Transverse colon (tissue), 4 donors: ENCODE measurements at regions not wholly inside any gene's neighbourhood (a gene's known extent, or its start where the extent isn't known, plus 50 kb on each side); places are given as distances from the start of the nearest gene placed in this dataset.

ENCODE experiments used
- DNase-seq: peaks from one replicate; pipeline ENCODE4 v3.0.0-alpha.2; 2019
- H3K27ac ChIP-seq, 4 donors: fragments of 200-600 bp; sonication (generic); 2 replicates each; pipeline ENCODE4 v1.5.1; 2016 to 2018; ENCODE audit warnings: inconsistent platforms in 4 of 4
- H3K27me3 ChIP-seq: fragments of 200-600 bp; sonication (generic); 2 replicates; pipeline ENCODE4 v1.5.1; 2017; ENCODE audit warnings: inconsistent platforms
- H3K36me3 ChIP-seq, 4 donors: fragments of 200-600 bp; sonication (generic); 2 replicates each; pipeline ENCODE4 v1.5.1; 2017 to 2019; ENCODE audit warnings: inconsistent platforms in 4 of 4
- H3K4me1 ChIP-seq, 4 donors: fragments of 200-600 bp; sonication (generic); 2 replicates each; pipeline ENCODE4 v1.5.1; 2017 to 2020; ENCODE audit warnings: inconsistent platforms in 4 of 4
- H3K4me3 ChIP-seq, 4 donors: fragments of 200-600 bp; sonication (generic); 1 replicate in 1 of 4; 2 replicates in 3 of 4; pipeline versions ENCODE4 v1.5.1 to v1.6.1; 2017 to 2019; ENCODE audit warnings: inconsistent platforms in 4 of 4
- H3K9me3 ChIP-seq, 2 donors: fragments of 200-600 bp; sonication (generic); 2 replicates each; pipeline ENCODE4 v1.5.1; 2017 to 2019; ENCODE audit warnings: inconsistent platforms in 2 of 2
- EP300 ChIP-seq: sonication (generic); formaldehyde crosslinking; IDR thresholded peaks from one replicate; pipeline ENCODE4 v1.6.1; 2017; ENCODE audit warnings: antibody characterized with exemption, low read depth
- POLR2A ChIP-seq: fragments of 450-650 bp; IDR thresholded peaks from one replicate; pipeline ENCODE4 v1.6.1; 2016; ENCODE audit warnings: antibody characterized with exemption, mild to moderate bottlenecking, moderate library complexity
- POLR2AphosphoS5 ChIP-seq, 3 donors: sonication (generic); formaldehyde crosslinking; IDR thresholded peaks; one replicate each; pipeline ENCODE4 v1.6.1; 2016; ENCODE audit warnings: antibody characterized with exemption in 3 of 3
- WGBS, 2 donors: methylation state at CpG; one replicate each; pipeline ENCODE4 v1.1.5; 2018; ENCODE audit warnings: low coverage in 1 of 2; 5-methylcytosine and 5-hydroxymethylcytosine counted together
- in situ Hi-C, 4 donors: fragments of 200-750 bp; cut with MboI; loops; one replicate each; pipeline versions ENCODE4 v1.15.0 to v1.15.1; 2017; ENCODE audit warnings: low sequenced_read_pairs in 3 of 4, low pct_ligation_motif_present in 1 of 4, low pct_unique_long_range_greater_than_20kb in 1 of 4
- intact Hi-C: fragments of 100-400 bp; cut with DNase I; formaldehyde crosslinking; loops from one replicate; pipeline ENCODE4 v1.15.1; 2023; ENCODE audit warnings: low total_unique reads
- TF ChIP-seq, protein P1 (sequence below), 5 experiments: fragments of 200-600 bp in 3 of 5; fragments of 450-650 bp in 2 of 5; sonication (generic) in 3 of 5; IDR thresholded peaks; 1 replicate in 2 of 5; 2 replicates in 3 of 5; pipeline ENCODE4 v1.5.1; 2016 to 2017; ENCODE audit warnings: antibody characterized with exemption in 5 of 5, inconsistent platforms in 3 of 5, mild to moderate bottlenecking in 2 of 5, moderate library complexity in 1 of 5

DNA sequence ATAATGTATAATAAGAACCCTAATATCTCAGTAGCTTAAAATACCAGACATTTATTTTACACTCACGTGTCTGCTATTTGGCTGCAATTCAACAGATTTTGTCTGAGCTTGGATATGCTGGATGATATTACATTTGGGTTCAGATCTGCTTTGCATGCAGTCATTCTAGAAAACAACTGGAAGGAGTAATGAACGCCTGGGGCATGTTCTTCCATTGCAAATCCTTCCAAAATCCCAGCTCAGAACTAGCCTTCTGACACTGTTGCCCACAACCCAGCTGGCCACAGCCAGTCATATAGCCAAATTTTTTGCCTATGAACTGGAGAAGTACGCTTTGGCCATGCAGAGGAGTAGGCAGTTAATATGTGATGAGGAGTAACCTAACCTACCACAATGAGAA is 597.8 kb upstream of the VRK2 start:
- TF ChIP-seq POLR2AphosphoS5 (IDR thresholded peaks at IDR 0.05) (no peak), EP300 (no peak)
- Histone ChIP-seq H3K4me1 (no peaks in the 10 kb centered on the region), H3K27ac (no peak overlapping the region), H3K36me3 (no peaks in the 10 kb centered on the region), H3K4me3 (no peak overlapping the region), H3K27me3 (no peaks in the 10 kb centered on the region), H3K9me3 (no peaks in the 10 kb centered on the region)
- in situ Hi-C loops (no loop called here), intact Hi-C loops (no loop called here)
- no peak for DNase-seq
- 50 to 58% methylated on average over 3 of the region's 3 CpGs for WGBS, 2 donors

DNA sequence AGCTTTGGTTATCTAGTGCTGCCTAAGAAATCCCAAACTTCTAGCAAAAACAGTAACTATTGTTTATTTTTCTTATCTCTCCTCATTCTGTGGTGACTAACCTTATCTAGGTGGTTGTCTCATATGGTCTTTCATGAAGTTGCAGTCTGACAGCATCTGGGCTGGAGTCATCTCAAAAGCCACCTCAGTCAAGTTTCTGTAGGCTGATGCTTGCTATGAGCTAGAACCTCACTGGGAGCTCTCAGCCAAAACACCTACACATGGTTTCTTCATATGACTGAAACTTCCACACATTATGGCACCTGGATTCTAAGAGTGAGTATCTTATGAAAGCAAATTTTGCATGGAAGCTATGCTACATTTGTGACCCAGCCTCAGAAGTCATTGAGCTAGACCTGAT is 596.4 kb upstream of the VRK2 start:
- Histone ChIP-seq H3K27ac (no peak overlapping the region), H3K9me3 (no peaks in the 10 kb centered on the region), H3K27me3 (no peaks in the 10 kb centered on the region), H3K4me3 (no peak overlapping the region), H3K4me1 (no peaks in the 10 kb centered on the region), H3K36me3 (no peaks in the 10 kb centered on the region)
- intact Hi-C loops (no loop called here), in situ Hi-C loops (no loop called here)
- TF ChIP-seq, protein P1, sequence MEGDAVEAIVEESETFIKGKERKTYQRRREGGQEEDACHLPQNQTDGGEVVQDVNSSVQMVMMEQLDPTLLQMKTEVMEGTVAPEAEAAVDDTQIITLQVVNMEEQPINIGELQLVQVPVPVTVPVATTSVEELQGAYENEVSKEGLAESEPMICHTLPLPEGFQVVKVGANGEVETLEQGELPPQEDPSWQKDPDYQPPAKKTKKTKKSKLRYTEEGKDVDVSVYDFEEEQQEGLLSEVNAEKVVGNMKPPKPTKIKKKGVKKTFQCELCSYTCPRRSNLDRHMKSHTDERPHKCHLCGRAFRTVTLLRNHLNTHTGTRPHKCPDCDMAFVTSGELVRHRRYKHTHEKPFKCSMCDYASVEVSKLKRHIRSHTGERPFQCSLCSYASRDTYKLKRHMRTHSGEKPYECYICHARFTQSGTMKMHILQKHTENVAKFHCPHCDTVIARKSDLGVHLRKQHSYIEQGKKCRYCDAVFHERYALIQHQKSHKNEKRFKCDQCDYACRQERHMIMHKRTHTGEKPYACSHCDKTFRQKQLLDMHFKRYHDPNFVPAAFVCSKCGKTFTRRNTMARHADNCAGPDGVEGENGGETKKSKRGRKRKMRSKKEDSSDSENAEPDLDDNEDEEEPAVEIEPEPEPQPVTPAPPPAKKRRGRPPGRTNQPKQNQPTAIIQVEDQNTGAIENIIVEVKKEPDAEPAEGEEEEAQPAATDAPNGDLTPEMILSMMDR (IDR thresholded peaks at IDR 0.05) = no peak
- TF ChIP-seq POLR2A (no peak), EP300 (no peak), POLR2AphosphoS5 (IDR thresholded peaks at IDR 0.05) (no peak)
- no peak for DNase-seq

DNA sequence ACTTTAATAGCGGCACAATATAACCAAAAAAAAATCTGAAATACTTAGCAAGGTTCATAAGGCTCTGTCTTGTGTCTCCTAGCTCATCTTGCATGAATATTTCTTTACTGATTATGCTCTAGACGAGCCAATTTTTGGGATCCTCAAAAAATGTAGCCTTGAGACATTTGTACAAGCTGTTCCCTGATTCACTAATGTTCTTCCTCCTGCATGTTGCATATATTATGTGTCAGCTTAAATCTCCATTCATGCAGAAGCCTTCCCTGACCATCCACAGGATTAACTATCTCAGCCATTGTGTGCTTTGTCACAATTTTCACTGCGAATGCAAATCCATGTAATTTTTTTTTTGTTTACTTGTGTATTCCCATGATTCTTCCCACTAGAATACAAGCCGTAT is 594.0 kb upstream of the VRK2 start:
- WGBS, 2 donors = 73 to 74% methylated on average over 4 of the region's 4 CpGs
- TF ChIP-seq POLR2AphosphoS5 (IDR thresholded peaks at IDR 0.05) (no peak), POLR2A (no peak), EP300 (no peak)
- TF ChIP-seq, protein P1 (IDR thresholded peaks at IDR 0.05) = no peak
- H3K27ac ChIP-seq = no peak overlapping the region
- in situ Hi-C loops (no loop called here), intact Hi-C loops (no loop called here)
- no peak for DNase-seq
- H3K36me3 ChIP-seq = no peaks in the 10 kb centered on the region
- H3K4me3 ChIP-seq = no peak overlapping the region
- H3K9me3 ChIP-seq = no peaks in the 10 kb centered on the region
- no peaks in the 10 kb centered on the region for H3K27me3 ChIP-seq
- no peaks in the 10 kb centered on the region for H3K4me1 ChIP-seq

DNA sequence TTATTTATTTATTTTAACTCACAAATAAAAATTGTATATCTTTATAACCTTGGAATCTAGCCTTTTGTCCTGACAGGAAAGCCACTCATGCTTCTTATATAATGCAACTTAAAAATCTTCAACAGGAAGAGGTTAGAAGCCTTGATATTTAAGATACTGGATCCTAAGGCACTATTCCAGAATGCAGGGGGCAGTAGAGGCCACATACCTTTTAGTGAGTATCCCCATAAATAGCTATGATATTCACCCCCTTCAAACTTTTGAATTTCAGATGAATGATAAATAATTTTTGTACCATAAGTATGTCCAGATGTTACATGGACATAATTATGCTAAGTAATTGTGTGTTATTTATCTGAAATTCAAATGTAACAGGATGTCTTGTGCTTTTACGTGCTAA is 592.7 kb upstream of the VRK2 start:
- no peak for DNase-seq
- H3K27me3 ChIP-seq = no peaks in the 10 kb centered on the region
- no peaks in the 10 kb centered on the region for H3K36me3 ChIP-seq
- H3K27ac ChIP-seq = no peak overlapping the region
- TF ChIP-seq, protein P1 (IDR thresholded peaks at IDR 0.05) = no peak
- TF ChIP-seq POLR2A (no peak), EP300 (no peak), POLR2AphosphoS5 (IDR thresholded peaks at IDR 0.05) (no peak)
- no peak overlapping the region for H3K4me3 ChIP-seq
- in situ Hi-C loops = no loop called here
- H3K4me1 ChIP-seq = no peaks in the 10 kb centered on the region
- 87 to 89% methylated on average over 1 of the region's 1 CpG for WGBS, 2 donors
- no peaks in the 10 kb centered on the region for H3K9me3 ChIP-seq
- intact Hi-C loops = no loop called here
